Putamen (tissue), 1 donor: ENCODE measurements at regions not wholly inside any gene's neighbourhood (a gene's known extent, or its start where the extent isn't known, plus 50 kb on each side); places are given as distances from the start of the nearest gene placed in this dataset.
"Not testable (repeated sequence)": the region's sequence is repeated elsewhere in the genome, so short reads cannot be mapped to it uniquely, and the experiment has no call there.

ENCODE experiments used
- DNase-seq: peaks from one replicate; pipeline ENCODE4 v3.0.0-alpha.2; 2016; ENCODE audit warnings: low spot score

DNA sequence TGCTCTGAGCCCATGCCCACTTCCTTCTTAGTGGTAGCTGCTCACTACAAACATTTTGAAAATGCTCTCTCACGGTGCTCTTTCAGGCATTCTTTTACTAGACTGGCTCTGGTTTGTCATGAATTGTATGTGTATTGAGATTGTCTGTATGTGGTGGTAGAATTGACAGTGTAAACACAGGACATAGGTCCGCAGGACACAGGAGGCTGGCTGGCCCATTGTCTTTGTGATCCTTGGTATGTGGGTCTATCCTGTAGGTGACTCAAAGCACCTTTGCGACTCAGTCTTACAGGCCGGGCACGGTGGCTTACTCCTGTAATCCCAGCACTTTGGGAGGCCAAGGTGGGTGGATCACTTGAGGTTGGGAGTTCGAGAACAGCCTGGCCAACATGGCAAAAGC, 250.9 kb downstream of the C12orf75 start:
- DNase-seq, result no peak

DNA sequence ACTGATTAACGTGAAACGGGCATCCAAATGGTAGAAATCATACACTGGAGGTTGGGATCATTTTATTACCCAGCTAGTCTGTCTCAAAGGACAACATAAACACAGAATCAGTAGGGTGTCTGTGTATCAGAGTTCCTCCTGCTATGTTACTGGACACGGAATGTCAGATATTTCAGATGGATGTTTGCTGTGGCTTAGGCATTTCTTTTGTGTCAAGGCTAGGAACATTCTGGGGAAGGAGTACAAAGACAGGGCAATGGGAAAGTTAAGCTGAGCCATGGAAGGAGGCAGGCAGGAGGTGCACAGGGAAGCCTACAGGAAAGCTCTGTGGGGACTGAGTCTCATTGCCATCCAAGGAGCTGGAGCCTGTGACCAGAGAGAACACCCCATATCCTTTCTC, 254.6 kb downstream of the C12orf75 start:
- DNase-seq, result no peak

DNA sequence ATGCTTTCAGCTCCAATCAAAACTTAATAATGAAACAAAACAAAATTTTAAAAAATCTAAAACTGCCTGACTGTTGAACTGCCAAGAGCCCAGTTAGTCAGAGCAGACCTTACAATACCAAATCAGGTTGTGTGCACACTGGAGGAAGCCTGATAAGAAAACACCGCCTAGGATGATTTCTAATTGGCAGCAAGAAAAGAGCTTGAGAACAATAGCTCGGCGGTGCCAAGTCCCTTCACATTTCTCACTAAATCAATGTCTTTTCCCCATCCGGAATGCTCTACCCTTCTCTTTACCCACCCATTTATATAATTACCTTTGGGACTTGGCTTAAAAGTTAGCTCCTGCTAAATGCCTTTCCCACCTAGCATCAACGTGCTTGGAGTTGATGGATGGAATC, 256.7 kb downstream of the C12orf75 start:
- no peak for DNase-seq

- no peak for DNase-seq
Observed at GRCh38 chr12:105588106-105588505, 257.6 kb downstream of the C12orf75 start.

GRCh38 chr12:105590571-105590970, 260.1 kb downstream of the C12orf75 start:
- no peak for DNase-seq

DNA sequence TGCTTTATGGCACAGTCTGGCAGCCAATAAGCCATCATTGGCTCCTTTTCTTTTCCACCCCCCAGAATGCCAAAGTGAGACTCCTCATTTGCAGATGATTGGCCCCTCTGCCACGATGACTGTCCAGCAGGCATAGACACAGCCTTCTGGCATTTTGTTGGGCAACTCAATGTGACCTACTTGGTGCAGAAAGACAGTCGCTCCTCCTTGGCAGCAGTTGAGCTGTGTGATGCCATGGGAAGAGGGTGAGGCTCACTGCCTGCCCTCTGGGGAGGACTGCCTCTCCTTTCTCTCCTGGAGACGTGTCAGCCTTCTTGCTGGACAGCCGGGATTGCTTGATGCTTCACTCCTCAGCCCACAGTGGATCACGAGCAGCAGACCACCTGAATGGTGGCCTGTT, 264.9 kb downstream of the C12orf75 start:
- no peak for DNase-seq

- no peak for DNase-seq
Observed at GRCh38 chr12:105596731-105597130, 266.2 kb downstream of the C12orf75 start.

GRCh38 chr12:105598031-105598430, 267.5 kb downstream of the C12orf75 start:
- no peak for DNase-seq

DNA sequence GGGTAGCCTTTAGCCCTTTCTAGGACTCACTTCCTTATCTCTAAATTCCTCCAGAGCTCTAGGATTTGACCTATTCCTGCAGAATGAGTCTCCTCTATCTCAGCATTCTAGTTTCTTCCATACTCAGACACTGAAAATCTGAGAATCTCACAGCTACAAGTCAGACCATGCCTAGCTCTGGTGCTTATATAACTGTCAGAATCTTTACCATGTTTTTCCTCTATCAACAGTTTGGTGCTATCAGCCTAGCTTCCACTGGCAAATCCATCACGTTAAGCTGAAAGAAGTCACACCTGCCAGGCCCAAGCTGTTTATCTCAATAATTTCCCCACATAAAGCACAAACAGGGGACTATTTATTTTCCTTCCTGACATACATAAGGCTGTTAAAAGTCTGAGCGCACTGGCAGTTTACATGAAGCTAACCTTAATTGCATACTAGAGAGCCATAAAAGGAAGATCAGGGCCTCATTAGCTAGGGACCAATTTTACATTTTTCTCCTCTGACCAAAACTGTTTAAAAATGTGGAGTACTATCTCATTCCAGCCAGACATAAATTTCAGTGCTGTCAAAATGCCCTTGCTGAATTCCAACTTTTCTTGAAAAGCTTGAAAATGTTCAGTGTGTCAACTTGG, 270.5 kb downstream of the C12orf75 start:
- DNase-seq, result no peak

DNA sequence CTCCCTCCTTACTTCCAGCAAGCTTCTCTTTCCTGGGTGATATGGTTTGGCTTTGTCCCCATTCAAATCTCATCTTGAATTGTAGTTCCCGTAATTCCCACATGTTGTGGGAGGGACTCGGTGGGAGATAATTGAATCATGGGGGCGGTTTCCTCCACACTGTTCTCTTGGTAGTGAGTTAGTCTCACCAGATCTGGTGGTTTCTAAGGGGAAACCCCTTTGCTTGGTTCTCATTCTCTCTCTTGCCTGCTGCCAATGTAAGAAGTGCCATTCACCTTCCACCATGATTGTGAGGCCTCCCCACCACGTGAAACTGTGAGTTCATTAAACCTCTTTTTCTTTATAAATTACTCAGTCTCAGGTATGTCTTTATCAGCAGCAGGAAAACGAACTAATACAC, 271.8 kb downstream of the C12orf75 start:
- DNase-seq, result not testable (repeated sequence)

- DNase-seq, result not testable (repeated sequence)
Observed at GRCh38 chr12:105604281-105604680, 273.8 kb downstream of the C12orf75 start.

DNA sequence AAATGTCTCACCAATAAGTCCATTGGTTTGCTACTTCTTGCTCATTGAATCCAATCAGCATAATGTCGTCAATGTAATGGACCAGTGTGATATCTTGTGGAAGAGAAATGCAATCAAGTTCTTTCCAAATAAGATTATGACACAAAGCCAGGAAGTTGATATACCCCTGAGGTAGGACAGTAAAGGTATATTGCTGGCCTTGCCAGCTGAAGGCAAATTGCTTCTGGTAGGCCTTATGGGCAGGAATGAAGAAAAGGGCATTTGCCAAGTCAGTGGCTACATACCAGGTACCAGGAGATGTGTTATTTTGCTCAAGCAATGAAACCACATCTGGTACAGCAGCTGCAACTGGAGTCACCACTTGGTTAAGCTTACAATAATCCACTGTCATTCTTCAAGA, 276.1 kb downstream of the C12orf75 start:
- DNase-seq, result not testable (repeated sequence)

GRCh38 chr12:105609001-105609400, 278.5 kb downstream of the C12orf75 start:
- not testable (repeated sequence) for DNase-seq

DNA sequence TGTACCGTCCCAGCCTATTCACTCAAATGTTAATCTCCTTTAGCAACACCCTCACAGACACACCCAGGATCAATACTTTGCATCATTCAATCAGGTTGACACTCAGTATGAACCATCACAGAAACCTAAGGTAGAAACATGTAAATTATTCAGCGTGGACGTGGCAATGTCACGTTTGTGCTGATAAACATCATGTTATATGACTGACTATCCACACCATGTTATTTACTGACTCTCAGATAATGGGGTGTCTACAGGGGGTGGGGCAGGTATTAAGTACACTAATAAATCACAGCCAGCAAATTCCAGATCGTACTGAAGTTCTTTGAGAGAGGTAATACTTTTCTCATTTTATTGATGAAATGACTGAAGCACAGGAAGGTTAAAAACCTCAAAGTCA, 280.0 kb downstream of the C12orf75 start:
- DNase-seq, result no peak

- no peak for DNase-seq
Observed at GRCh38 chr12:105611340-105611739, 280.8 kb downstream of the C12orf75 start.

- no peak for DNase-seq
Observed at GRCh38 chr12:105613269-105613668, 282.8 kb downstream of the C12orf75 start.

DNA sequence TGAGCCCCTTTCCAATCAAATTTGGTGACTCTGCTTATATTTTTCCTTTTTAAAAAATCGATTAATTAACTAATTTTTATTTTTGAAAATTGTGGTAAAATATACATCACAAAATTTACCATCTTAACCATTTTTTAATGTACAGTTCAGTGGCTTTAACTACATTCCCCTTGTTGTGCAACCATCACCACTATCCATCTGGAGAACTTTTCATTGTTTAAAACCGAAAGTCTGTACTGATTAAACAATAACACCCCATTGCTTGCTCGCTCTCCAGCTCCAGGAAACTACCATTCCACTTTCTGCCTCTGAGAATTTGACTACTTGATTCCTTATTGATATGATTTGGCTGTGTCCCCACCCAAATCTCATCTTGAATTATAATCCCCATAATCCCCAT, 283.4 kb downstream of the C12orf75 start:
- DNase-seq, result no peak

GRCh38 chr12:105616971-105617540, 286.6 kb downstream of the C12orf75 start:
- DNase-seq, result no peak

GRCh38 chr12:105622220-105622619, 291.7 kb downstream of the C12orf75 start:
- no peak for DNase-seq

- no peak for DNase-seq
Observed at GRCh38 chr12:105622846-105623736, 292.6 kb downstream of the C12orf75 start.

DNA sequence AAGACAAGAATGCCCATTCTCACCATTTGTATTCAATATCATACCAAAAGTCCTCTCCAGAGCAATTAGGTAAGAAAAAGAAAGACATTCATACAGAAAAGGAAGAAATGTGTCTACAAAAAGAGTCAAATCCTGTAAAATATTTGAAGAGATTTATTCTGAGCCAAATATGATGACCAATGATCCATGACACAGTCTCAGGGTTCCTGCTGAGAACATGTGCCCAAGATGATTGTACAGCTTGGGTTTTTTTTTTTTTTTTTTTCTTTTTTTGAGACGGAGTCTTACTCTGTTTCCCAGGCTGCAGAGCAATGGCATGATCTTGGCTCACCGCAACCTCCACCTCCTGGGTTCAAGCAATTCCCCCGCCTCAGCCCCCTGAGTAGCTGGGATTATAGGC, 296.2 kb downstream of the C12orf75 start:
- no peak for DNase-seq

- no peak for DNase-seq
Observed at GRCh38 chr12:105637470-105637869, 307.0 kb downstream of the C12orf75 start.

DNA sequence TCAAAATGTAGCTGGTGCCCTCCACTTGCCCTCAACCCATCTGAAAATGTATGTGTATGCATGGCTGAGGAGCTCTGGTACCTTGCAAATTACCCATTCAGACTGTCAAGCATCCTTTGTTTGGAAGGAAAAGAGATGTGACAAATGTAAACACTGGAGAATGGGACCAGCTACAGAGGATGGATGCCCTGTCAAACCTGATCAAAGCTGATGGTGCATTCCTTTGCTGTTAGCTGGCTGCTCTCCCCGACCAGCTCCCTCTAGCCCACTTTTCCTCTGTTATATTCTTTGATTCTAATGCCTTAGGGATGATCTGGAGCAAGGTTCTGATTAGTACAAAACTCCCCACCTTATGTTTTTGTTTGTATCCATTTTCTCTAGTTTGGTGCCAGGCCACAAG, 310.3 kb downstream of the C12orf75 start:
- no peak for DNase-seq
